Type B pancreatic cell (in vitro differentiated cells): ENCODE measurements at regions not wholly inside any gene's neighbourhood (a gene's known extent, or its start where the extent isn't known, plus 50 kb on each side); places are given as distances from the start of the nearest gene placed in this dataset.

ENCODE experiments used
- DNase-seq: peaks from one replicate; pipeline ENCODE4 v3.0.0; 2021; ENCODE audit warnings: mixed read lengths; ENCODE audit not compliant: unreplicated experiment; ENCODE audit errors: extremely low spot score
- H3K27ac Mint-ChIP-seq: 2 replicates; pipeline ENCODE4 v1.8.0; 2021; ENCODE audit warnings: mild to moderate bottlenecking, mixed read lengths
- H3K27me3 Mint-ChIP-seq: 2 replicates; pipeline ENCODE4 v1.8.0; 2021; ENCODE audit warnings: mixed read lengths
- H3K36me3 Mint-ChIP-seq: 2 replicates; pipeline ENCODE4 v1.8.0; 2021; ENCODE audit warnings: mixed read lengths
- H3K4me1 Mint-ChIP-seq: one replicate; pipeline ENCODE4 v1.8.0; 2021; ENCODE audit warnings: mixed read lengths; ENCODE audit not compliant: unreplicated experiment
- H3K4me3 Mint-ChIP-seq: 2 replicates; pipeline ENCODE4 v1.8.0; 2021; ENCODE audit warnings: mild to moderate bottlenecking, mixed read lengths
- H3K9me3 Mint-ChIP-seq: 2 replicates; pipeline ENCODE4 v1.8.0; 2021; ENCODE audit warnings: mixed read lengths
- TF ChIP-seq, protein P1 (sequence below): fragments of 200-600 bp; sonication (generic); conservative IDR thresholded peaks from 2 replicates; pipeline ENCODE4 v1.5.0; 2021; ENCODE audit warnings: antibody characterized with exemption, mild to moderate bottlenecking

DNA sequence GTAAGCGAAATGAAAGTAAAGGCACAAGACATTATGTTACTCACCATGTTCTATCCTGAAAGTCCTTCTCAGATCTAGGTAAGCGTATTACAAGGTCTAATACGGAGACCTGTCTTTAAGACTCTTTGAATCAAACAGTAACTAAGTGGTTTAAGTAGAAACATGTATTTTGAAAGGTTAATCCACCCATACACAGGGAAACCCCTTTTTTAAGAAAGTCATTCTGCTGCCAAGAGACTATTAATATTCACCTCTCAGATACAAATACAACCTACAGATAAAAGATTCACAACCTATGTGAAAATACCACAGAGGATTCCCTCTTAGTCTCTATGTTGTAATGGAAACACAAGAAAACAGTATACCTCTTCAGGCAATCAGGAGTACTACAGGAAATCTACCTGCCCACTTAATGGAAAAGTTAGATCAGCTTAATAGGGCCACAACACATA is 63.2 kb upstream of the TNIP3 start:
- H3K27ac Mint-ChIP-seq = no peak overlapping the region
- no peak for DNase-seq
- TF ChIP-seq, protein P1, sequence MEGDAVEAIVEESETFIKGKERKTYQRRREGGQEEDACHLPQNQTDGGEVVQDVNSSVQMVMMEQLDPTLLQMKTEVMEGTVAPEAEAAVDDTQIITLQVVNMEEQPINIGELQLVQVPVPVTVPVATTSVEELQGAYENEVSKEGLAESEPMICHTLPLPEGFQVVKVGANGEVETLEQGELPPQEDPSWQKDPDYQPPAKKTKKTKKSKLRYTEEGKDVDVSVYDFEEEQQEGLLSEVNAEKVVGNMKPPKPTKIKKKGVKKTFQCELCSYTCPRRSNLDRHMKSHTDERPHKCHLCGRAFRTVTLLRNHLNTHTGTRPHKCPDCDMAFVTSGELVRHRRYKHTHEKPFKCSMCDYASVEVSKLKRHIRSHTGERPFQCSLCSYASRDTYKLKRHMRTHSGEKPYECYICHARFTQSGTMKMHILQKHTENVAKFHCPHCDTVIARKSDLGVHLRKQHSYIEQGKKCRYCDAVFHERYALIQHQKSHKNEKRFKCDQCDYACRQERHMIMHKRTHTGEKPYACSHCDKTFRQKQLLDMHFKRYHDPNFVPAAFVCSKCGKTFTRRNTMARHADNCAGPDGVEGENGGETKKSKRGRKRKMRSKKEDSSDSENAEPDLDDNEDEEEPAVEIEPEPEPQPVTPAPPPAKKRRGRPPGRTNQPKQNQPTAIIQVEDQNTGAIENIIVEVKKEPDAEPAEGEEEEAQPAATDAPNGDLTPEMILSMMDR = peak; percentile 39

DNA sequence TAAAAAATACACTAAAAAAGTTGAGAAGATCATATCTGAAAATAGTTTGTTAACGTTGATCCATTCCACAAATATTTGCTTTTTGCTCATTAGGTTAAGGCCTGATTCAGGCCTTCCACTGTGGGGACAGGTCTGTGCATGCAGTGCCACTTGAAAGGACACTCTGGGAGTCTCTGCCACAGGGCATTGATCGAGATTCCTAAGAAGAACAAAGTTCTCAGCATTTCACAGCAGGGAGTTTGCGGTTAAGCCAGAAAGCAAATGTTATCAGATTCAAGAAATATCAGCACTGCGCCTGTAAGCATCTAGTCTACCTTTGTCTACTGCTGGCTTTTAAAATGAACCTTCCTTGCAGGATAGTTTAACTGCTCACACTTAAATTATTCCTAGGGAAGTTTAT is 62.2 kb upstream of the TNIP3 start:
- DNase-seq = no peak
- Mint-ChIP-seq H3K4me1 (peaks cover 3% of the 10 kb centered on the region), H3K27me3 (peaks cover 8% of the 10 kb centered on the region), H3K9me3 (no peaks in the 10 kb centered on the region), H3K36me3 (no peaks in the 10 kb centered on the region), H3K4me3 (no peak overlapping the region), H3K27ac (no peak overlapping the region)
- TF ChIP-seq, protein P1 = no peak

More for the DNA sequence above, 63.2 kb upstream of the TNIP3 start:
- Mint-ChIP-seq H3K27me3 (peaks cover 8% of the 10 kb centered on the region), H3K9me3 (no peaks in the 10 kb centered on the region), H3K4me3 (no peak overlapping the region), H3K4me1 (peaks cover 3% of the 10 kb centered on the region), H3K36me3 (no peaks in the 10 kb centered on the region)

DNA sequence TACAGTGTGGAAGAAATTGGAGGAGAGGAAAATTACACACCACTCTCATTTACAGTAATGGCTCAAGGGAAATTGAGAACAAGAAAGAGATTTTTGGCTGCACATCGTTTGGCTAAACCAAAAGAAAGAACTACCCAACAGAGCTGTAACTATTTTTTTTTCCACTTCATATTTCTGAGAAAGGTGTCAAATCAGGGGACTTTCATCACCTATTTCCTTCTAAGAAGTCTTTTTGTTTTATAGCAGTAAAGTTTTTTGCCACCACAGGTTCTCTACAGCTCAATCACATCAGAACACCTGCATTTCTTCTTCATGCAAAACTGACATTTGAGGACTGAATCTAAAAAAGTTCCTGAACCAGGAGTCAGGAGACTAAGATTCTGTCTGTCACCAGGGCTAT is 57.5 kb upstream of the TNIP3 start:
- Mint-ChIP-seq H3K9me3 (no peaks in the 10 kb centered on the region), H3K27me3 (peaks cover 8% of the 10 kb centered on the region), H3K4me1 (peaks cover 4% of the 10 kb centered on the region), H3K36me3 (no peaks in the 10 kb centered on the region), H3K4me3 (no peak overlapping the region), H3K27ac (no peak overlapping the region)
- DNase-seq = no peak
- TF ChIP-seq, protein P1 = no peak

DNA sequence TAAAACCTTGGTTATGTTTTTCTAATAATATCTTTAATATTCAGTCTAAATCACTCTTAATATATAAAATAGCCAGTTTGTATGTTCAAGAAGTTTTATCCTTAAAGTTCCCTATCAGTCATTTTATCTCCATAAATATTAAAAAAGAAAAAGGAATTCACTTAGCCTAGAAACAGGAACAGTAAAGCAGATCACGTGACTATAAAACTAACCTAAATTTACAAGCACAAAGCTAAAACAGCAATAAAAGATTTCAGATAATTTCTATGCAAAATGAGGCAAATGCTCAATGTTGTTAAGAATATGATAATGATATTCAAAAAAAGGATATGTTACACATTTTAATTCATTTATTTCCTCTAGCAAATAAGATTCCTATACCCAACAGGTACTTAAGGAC is 57.1 kb upstream of the TNIP3 start:
- H3K9me3 Mint-ChIP-seq = no peaks in the 10 kb centered on the region
- no peak for DNase-seq
- no peaks in the 10 kb centered on the region for H3K36me3 Mint-ChIP-seq
- TF ChIP-seq, protein P1 = no peak
- H3K4me3 Mint-ChIP-seq = no peak overlapping the region
- H3K27ac Mint-ChIP-seq = no peak overlapping the region
- peaks cover 8% of the 10 kb centered on the region for H3K27me3 Mint-ChIP-seq
- peaks cover 4% of the 10 kb centered on the region for H3K4me1 Mint-ChIP-seq

DNA sequence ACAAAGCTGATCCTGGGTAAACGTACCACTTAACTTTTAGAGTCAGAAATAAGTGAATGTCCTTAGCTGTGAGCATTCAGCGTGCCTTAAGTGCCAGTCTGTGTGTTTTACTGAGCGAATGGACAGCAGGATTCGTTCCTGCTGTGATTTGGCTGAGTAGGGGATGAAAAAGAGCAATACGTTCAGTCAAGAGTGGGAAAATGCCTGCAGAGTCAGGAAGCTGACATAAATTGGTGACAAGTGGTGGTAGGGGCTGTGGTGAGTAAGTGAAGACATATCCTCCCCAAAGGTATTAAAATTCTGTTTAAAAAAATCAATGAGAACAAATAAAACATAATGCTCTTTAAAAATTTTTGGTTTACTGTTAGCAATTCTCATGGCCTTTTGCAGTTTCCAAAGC is 56.6 kb upstream of the TNIP3 start:
- peaks cover 8% of the 10 kb centered on the region for H3K27me3 Mint-ChIP-seq
- H3K27ac Mint-ChIP-seq = no peak overlapping the region
- no peak for DNase-seq
- no peaks in the 10 kb centered on the region for H3K9me3 Mint-ChIP-seq
- TF ChIP-seq, protein P1 = no peak
- no peaks in the 10 kb centered on the region for H3K36me3 Mint-ChIP-seq
- H3K4me3 Mint-ChIP-seq = no peak overlapping the region
- peaks cover 4% of the 10 kb centered on the region for H3K4me1 Mint-ChIP-seq

DNA sequence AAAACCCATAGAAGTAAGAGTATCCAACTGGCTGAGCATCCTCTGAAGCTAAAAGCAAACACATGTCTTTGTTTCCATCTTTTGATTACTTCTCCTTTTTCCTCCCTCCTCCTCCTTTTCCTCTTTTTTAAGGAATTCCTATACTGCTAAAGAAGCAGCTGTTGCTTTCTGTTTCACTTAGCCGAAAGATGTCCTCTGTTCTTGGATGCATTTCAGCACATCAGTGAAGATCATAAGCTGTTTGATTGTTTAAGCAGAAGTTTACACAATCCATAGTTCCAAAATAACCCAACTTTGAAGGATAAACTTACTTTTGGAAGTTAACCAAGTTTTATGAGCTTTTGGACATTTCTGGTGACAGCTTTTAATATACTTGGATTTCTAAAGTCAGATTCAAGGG is 55.1 kb upstream of the TNIP3 start:
- TF ChIP-seq, protein P1 = no peak
- DNase-seq = no peak
- Mint-ChIP-seq H3K4me3 (no peak overlapping the region), H3K36me3 (no peaks in the 10 kb centered on the region), H3K9me3 (no peaks in the 10 kb centered on the region), H3K27me3 (peaks cover 4% of the 10 kb centered on the region), H3K27ac (no peak overlapping the region), H3K4me1 (peaks cover 4% of the 10 kb centered on the region)
